ENCODE measurements at regions not wholly inside any gene's neighbourhood (a gene's known extent, or its start where the extent isn't known, plus 50 kb on each side); places are given as distances from the start of the nearest gene placed in this dataset.

GRCh38 chr5:100406640-100407039 lies 128.5 kb upstream of the FAM174A start:
- Mint-ChIP-seq H3K36me3 (no peaks in the 10 kb centered on the region), H3K27me3 (ENCODE audit: low read depth) (no peaks in the 10 kb centered on the region), H3K4me1 (no peaks in the 10 kb centered on the region), H3K9me3 (no peaks in the 10 kb centered on the region), H3K27ac (no peak overlapping the region), H3K4me3 (no peak overlapping the region)
- POLR2A ChIA-PET, result interaction anchor here (1.1 kb wide), 1 partner anchor 13 kb away, joined by 3 read pairs; no protein-coding TSS in a partner anchor
- DNase-seq (ENCODE audit: low spot score) (no peak), ATAC-seq (no peak)
- CTCF ChIA-PET, result interaction anchor here (1.1 kb wide), 1 partner anchor 24 kb away, joined by 3 read pairs; no protein-coding TSS in a partner anchor
- TF ChIP-seq AR (CRISPR knock-in tag; IDR thresholded peaks at IDR 0.05), result no peak
- TF ChIP-seq ZNF416 (CRISPR knock-in tag; IDR thresholded peaks at IDR 0.05), result no peak
- no peak for TF ChIP-seq IRF1 (CRISPR knock-in tag; IDR thresholded peaks at IDR 0.05)
- TF ChIP-seq KAT7 (CRISPR knock-in tag; IDR thresholded peaks at IDR 0.05; ENCODE audit: borderline replicate concordance), result no peak
- TF ChIP-seq ATF1 (CRISPR knock-in tag; IDR thresholded peaks at IDR 0.05), result no peak
- TF ChIP-seq, protein P1, sequence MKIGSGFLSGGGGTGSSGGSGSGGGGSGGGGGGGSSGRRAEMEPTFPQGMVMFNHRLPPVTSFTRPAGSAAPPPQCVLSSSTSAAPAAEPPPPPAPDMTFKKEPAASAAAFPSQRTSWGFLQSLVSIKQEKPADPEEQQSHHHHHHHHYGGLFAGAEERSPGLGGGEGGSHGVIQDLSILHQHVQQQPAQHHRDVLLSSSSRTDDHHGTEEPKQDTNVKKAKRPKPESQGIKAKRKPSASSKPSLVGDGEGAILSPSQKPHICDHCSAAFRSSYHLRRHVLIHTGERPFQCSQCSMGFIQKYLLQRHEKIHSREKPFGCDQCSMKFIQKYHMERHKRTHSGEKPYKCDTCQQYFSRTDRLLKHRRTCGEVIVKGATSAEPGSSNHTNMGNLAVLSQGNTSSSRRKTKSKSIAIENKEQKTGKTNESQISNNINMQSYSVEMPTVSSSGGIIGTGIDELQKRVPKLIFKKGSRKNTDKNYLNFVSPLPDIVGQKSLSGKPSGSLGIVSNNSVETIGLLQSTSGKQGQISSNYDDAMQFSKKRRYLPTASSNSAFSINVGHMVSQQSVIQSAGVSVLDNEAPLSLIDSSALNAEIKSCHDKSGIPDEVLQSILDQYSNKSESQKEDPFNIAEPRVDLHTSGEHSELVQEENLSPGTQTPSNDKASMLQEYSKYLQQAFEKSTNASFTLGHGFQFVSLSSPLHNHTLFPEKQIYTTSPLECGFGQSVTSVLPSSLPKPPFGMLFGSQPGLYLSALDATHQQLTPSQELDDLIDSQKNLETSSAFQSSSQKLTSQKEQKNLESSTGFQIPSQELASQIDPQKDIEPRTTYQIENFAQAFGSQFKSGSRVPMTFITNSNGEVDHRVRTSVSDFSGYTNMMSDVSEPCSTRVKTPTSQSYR (CRISPR knock-in tag; IDR thresholded peaks at IDR 0.05), result no peak
- no peak for TF ChIP-seq GTF2I (CRISPR knock-in tag; conservative IDR thresholded peaks at IDR 0.05)
- TF ChIP-seq AFF4 (CRISPR knock-in tag; IDR thresholded peaks at IDR 0.05; ENCODE audit: borderline replicate concordance), result no peak
- TF ChIP-seq, protein P2, sequence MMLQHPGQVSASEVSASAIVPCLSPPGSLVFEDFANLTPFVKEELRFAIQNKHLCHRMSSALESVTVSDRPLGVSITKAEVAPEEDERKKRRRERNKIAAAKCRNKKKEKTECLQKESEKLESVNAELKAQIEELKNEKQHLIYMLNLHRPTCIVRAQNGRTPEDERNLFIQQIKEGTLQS (CRISPR knock-in tag; conservative IDR thresholded peaks at IDR 0.05), result no peak
- no peak for TF ChIP-seq FOXJ3 (CRISPR knock-in tag; IDR thresholded peaks at IDR 0.05; ENCODE audit: borderline replicate concordance)
- no peak for TF ChIP-seq ZNF532 (CRISPR knock-in tag; IDR thresholded peaks at IDR 0.05; ENCODE audit: borderline replicate concordance)
- TF ChIP-seq E2F5 (CRISPR knock-in tag; IDR thresholded peaks at IDR 0.05), result no peak
- no peak for TF ChIP-seq ZNF263 (CRISPR knock-in tag; IDR thresholded peaks at IDR 0.05; ENCODE audit: low read depth)
- TF ChIP-seq CDX4 (CRISPR knock-in tag; IDR thresholded peaks at IDR 0.05; ENCODE audit: borderline replicate concordance), result no peak

Data from WTC11 (cell line).